Sigmoid colon (tissue), 6 donors: ENCODE measurements at regions not wholly inside any gene's neighbourhood (a gene's known extent, or its start where the extent isn't known, plus 50 kb on each side); places are given as distances from the start of the nearest gene placed in this dataset.

ENCODE experiments used
- DNase-seq: peaks from one replicate; pipeline ENCODE4 v3.0.0-alpha.2; 2019
- H3K27ac ChIP-seq, 4 donors: fragments of 200-600 bp; sonication (generic); one replicate each; pipeline ENCODE4 v1.5.1; 2016 to 2019; ENCODE audit warnings: mild to moderate bottlenecking in 1 of 4
- H3K27me3 ChIP-seq, 3 donors: fragments of 200-600 bp; sonication (generic); one replicate each; pipeline ENCODE4 v1.5.1; 2019; ENCODE audit warnings: mild to moderate bottlenecking in 1 of 3
- H3K36me3 ChIP-seq, 4 donors: fragments of 200-600 bp; sonication (generic); one replicate each; pipeline ENCODE4 v1.5.1; 2016 to 2019
- H3K4me1 ChIP-seq, 4 donors: fragments of 200-600 bp; sonication (generic); one replicate each; pipeline ENCODE4 v1.5.1; 2017 to 2019
- H3K4me3 ChIP-seq, 4 donors: fragments of 200-600 bp; sonication (generic); one replicate each; pipeline ENCODE4 v1.5.1; 2017 to 2019; ENCODE audit warnings: mild to moderate bottlenecking in 2 of 4, moderate library complexity in 1 of 4
- H3K9me3 ChIP-seq, 4 donors: fragments of 200-600 bp in 3 of 4; sonication (generic) in 3 of 4; one replicate each; pipeline versions ENCODE4 v1.5.1 to v1.6.1; 2013 to 2019
- CTCF ChIP-seq, 4 experiments: fragments of 450-650 bp in 3 of 4; fragments of 200-600 bp in 1 of 4; IDR thresholded peaks; one replicate each; pipeline ENCODE4 v1.5.1; 2016 to 2019; ENCODE audit warnings: antibody characterized with exemption in 4 of 4, mild to moderate bottlenecking in 3 of 4, moderate library complexity in 2 of 4
- EP300 ChIP-seq, 4 donors: sonication (generic); formaldehyde crosslinking; IDR thresholded peaks; one replicate each; pipeline ENCODE4 v1.6.1; 2017; ENCODE audit warnings: antibody characterized with exemption in 4 of 4
- POLR2A ChIP-seq, 2 donors: fragments of 450-650 bp; IDR thresholded peaks; one replicate each; pipeline ENCODE4 v1.6.1; 2016; ENCODE audit warnings: antibody characterized with exemption in 2 of 2, mild to moderate bottlenecking in 2 of 2, moderate library complexity in 2 of 2
- POLR2AphosphoS5 ChIP-seq, 4 donors: sonication (generic); formaldehyde crosslinking; IDR thresholded peaks; one replicate each; pipeline ENCODE4 v1.6.1; 2017; ENCODE audit warnings: antibody characterized with exemption in 4 of 4
- WGBS, 2 donors: extraction: QIAGEN DNeasy Blood & Tissue Kit; methylation state at CpG; one replicate each; pipeline ENCODE4 v1.1.7; 2013; 5-methylcytosine and 5-hydroxymethylcytosine counted together
- intact Hi-C: fragments of 100-400 bp; cut with DNase I; formaldehyde crosslinking; loops from one replicate; pipeline ENCODE4 v1.15.1; 2023
- donor health status: healthy with polysubstance abuse.
- donor health status: healthy.

- no peak for DNase-seq
- Histone ChIP-seq H3K4me3 (no peak overlapping the region), H3K9me3 (no peaks in the 10 kb centered on the region), H3K27ac (no peak overlapping the region), H3K36me3 (peaks cover 0 to 4% (median 0%) of the 10 kb centered on the region in 4 donors), H3K27me3 (peaks cover 0 to 3% (median 0%) of the 10 kb centered on the region in 3 donors), H3K4me1 (peaks cover 0 to 4% (median 0%) of the 10 kb centered on the region in 4 donors)
- TF ChIP-seq POLR2AphosphoS5 (IDR thresholded peaks at IDR 0.05) (no peak), CTCF (IDR thresholded peaks at IDR 0.05) (no peak), EP300 (IDR thresholded peaks at IDR 0.05) (no peak), POLR2A (IDR thresholded peaks at IDR 0.05) (no peak)
- WGBS, 2 donors: 81 to 93% methylated on average over 4 of the region's 4 CpGs
- intact Hi-C loops: no loop called here
Measured at GRCh38 chr17:79434215-79434614, 176.6 kb downstream of the RBFOX3 start.

GRCh38 chr17:79433379-79433778, 177.5 kb downstream of the RBFOX3 start:
- WGBS, 2 donors: 15 to 66% methylated on average over 7 of the region's 7 CpGs
- intact Hi-C loops: no loop called here
- Histone ChIP-seq H3K36me3 (peaks cover 0 to 4% (median 0%) of the 10 kb centered on the region in 4 donors), H3K27me3 (peaks cover 0 to 3% (median 0%) of the 10 kb centered on the region in 3 donors), H3K4me1 (no peaks in the 10 kb centered on the region), H3K9me3 (no peaks in the 10 kb centered on the region), H3K27ac (no peak overlapping the region), H3K4me3 (no peak overlapping the region)
- no peak for DNase-seq
- TF ChIP-seq POLR2A (IDR thresholded peaks at IDR 0.05) (no peak), POLR2AphosphoS5 (IDR thresholded peaks at IDR 0.05) (no peak), EP300 (IDR thresholded peaks at IDR 0.05) (no peak), CTCF (IDR thresholded peaks at IDR 0.05) (no peak)

GRCh38 chr17:79431175-79431574, 179.7 kb downstream of the RBFOX3 start:
- H3K9me3 ChIP-seq: no peaks in the 10 kb centered on the region
- H3K4me3 ChIP-seq: no peak overlapping the region
- WGBS, 2 donors: 82 to 88% methylated on average over 8 of the region's 8 CpGs
- DNase-seq: no peak
- H3K27ac ChIP-seq: no peak overlapping the region
- H3K36me3 ChIP-seq: peaks cover 0 to 4% (median 0%) of the 10 kb centered on the region in 4 donors
- intact Hi-C loops: no loop called here
- H3K4me1 ChIP-seq: no peaks in the 10 kb centered on the region
- TF ChIP-seq POLR2A (IDR thresholded peaks at IDR 0.05): no peak
- TF ChIP-seq POLR2AphosphoS5 (IDR thresholded peaks at IDR 0.05): no peak
- no peak for TF ChIP-seq EP300 (IDR thresholded peaks at IDR 0.05)
- TF ChIP-seq CTCF (IDR thresholded peaks at IDR 0.05): no peak
- H3K27me3 ChIP-seq: peaks cover 0 to 3% (median 0%) of the 10 kb centered on the region in 3 donors

GRCh38 chr17:79429864-79430494, 180.9 kb downstream of the RBFOX3 start:
- intact Hi-C loops: no loop called here
- H3K4me1 ChIP-seq: peaks cover 0 to 7% (median 0%) of the 10 kb centered on the region in 4 donors
- H3K27ac ChIP-seq: no peak overlapping the region
- WGBS, 2 donors: 62 to 63% methylated on average over 12 of the region's 12 CpGs
- peaks cover 0 to 4% (median 0%) of the 10 kb centered on the region in 4 donors for H3K36me3 ChIP-seq
- DNase-seq: no peak
- H3K27me3 ChIP-seq: peaks cover 0 to 3% (median 0%) of the 10 kb centered on the region in 3 donors
- no peak overlapping the region for H3K4me3 ChIP-seq
- TF ChIP-seq CTCF (IDR thresholded peaks at IDR 0.05): no peak
- no peak for TF ChIP-seq EP300 (IDR thresholded peaks at IDR 0.05)
- TF ChIP-seq POLR2AphosphoS5 (IDR thresholded peaks at IDR 0.05): no peak
- H3K9me3 ChIP-seq: no peaks in the 10 kb centered on the region

GRCh38 chr17:79428988-79429387, 181.9 kb downstream of the RBFOX3 start:
- Histone ChIP-seq H3K4me3 (no peak overlapping the region), H3K27me3 (peaks cover 0 to under 1% (median 0%) of the 10 kb centered on the region in 3 donors), H3K27ac (no peak overlapping the region), H3K36me3 (peaks cover 0 to 4% (median 0%) of the 10 kb centered on the region in 4 donors), H3K9me3 (no peaks in the 10 kb centered on the region), H3K4me1 (peaks cover 0 to 7% (median 0%) of the 10 kb centered on the region in 4 donors)
- intact Hi-C loops: no loop called here
- 78 to 86% methylated on average over 12 of the region's 12 CpGs for WGBS, 2 donors
- DNase-seq: no peak
- TF ChIP-seq CTCF (IDR thresholded peaks at IDR 0.05) (no peak), POLR2A (IDR thresholded peaks at IDR 0.05) (no peak)
